HCT116 (cell line): ENCODE measurements at regions not wholly inside any gene's neighbourhood (a gene's known extent, or its start where the extent isn't known, plus 50 kb on each side); places are given as distances from the start of the nearest gene placed in this dataset.

ENCODE experiments used
- ATAC-seq: fragments of 200-7000 bp; cut with Tn5 transposase; 2 replicates; pipeline ENCODE4 v1.9.1; 2020; ENCODE audit warnings: mild to moderate bottlenecking, moderate library complexity
- BruUV-seq: library from RNA; stranded (reverse); fragments of 400-500 nt; replicated peaks from 2 replicates; lab custom pipeline; 2021; lab: Mats Ljungman, UMichigan
- CTCF ChIA-PET: fragments of 300-600 bp; sonication (Branson Sonifier 250); formaldehyde crosslinking; loops from one replicate; lab custom pipeline; 2021; ENCODE audit warnings: antibody characterized with exemption; lab: Charles Lee
- POLR2A ChIA-PET: fragments of 300-600, 350-600 bp; sonication (Branson Sonifier 250); formaldehyde crosslinking; loops from one replicate; lab custom pipeline; 2021; ENCODE audit warnings: antibody characterized with exemption; lab: Charles Lee
- RAD21 ChIA-PET, 2 experiments: fragments of 300-600 bp; sonication (Branson Sonifier 250); formaldehyde crosslinking; loops; one replicate each; lab custom pipeline; 2023; ENCODE audit warnings: low total read pairs in 2 of 2; ENCODE audit not compliant: uncharacterized antibody in 2 of 2, unreplicated experiment in 2 of 2, low non-redundant PET in 1 of 2; lab: Charles Lee
- DNase-seq: peaks from one replicate; pipeline ENCODE4 v3.0.0-alpha.2; 2010; ENCODE audit warnings: low read depth, low spot score
- H2AFZ ChIP-seq: fragments of 200-600 bp; shearing (Covaris generic), sonication (generic); 2 replicates; pipeline ENCODE4 v1.6.1; 2017; ENCODE audit warnings: low read depth, mixed run types, mixed read lengths, antibody characterized with exemption, low read length; ENCODE audit not compliant: poor library complexity, severe bottlenecking
- H3K27ac ChIP-seq: 2 replicates; pipeline ENCODE4 v1.5.1; 2012; ENCODE audit warnings: low read depth, low read length
- H3K27me3 ChIP-seq: fragments of 200-600 bp; sonication (generic); 2 replicates; pipeline ENCODE4 v1.6.1; 2016; ENCODE audit warnings: mixed run types, low read length, mixed read lengths; ENCODE audit not compliant: insufficient read depth
- H3K36me3 ChIP-seq, 2 experiments: fragments of 200-500 bp in 1 of 2; fragments of 200-600 bp in 1 of 2; sonication (Bioruptor generic) in 1 of 2; sonication (generic) in 1 of 2; 2 replicates each; pipeline versions ENCODE4 v1.5.1 to v1.6.1; 2014 to 2016; ENCODE audit warnings: low read length in 2 of 2, inconsistent platforms in 1 of 2, mixed read lengths in 1 of 2, mixed run types in 1 of 2; ENCODE audit not compliant: insufficient read depth in 2 of 2, control insufficient read depth in 1 of 2
- H3K4me1 ChIP-seq, 2 experiments: fragments of 200-600 bp in 1 of 2; sonication (generic) in 1 of 2; 2 replicates each; pipeline versions ENCODE4 v1.5.1 to v1.6.1; 2012 to 2017; ENCODE audit warnings: low read length in 2 of 2, inconsistent platforms in 1 of 2, mild to moderate bottlenecking in 1 of 2, mixed read lengths in 1 of 2, mixed run types in 1 of 2, moderate library complexity in 1 of 2; ENCODE audit not compliant: insufficient read depth in 2 of 2, control insufficient read depth in 1 of 2
- H3K4me2 ChIP-seq: fragments of 200-600 bp; sonication (generic); 2 replicates; pipeline ENCODE4 v1.6.1; 2017; ENCODE audit warnings: mixed run types, low read length, mixed read lengths
- H3K4me3 ChIP-seq, 2 experiments: fragments of 200-600 bp in 1 of 2; sonication (generic) in 1 of 2; replicated peaks in 1 of 2; 2 replicates each; pipeline ENCODE4 v1.5.1; 2011 to 2016; ENCODE audit warnings: low read length in 2 of 2, control low read depth in 1 of 2, low read depth in 1 of 2, mild to moderate bottlenecking in 1 of 2, mixed read lengths in 1 of 2, mixed run types in 1 of 2
- H3K79me2 ChIP-seq: fragments of 200-600 bp; sonication (generic); 2 replicates; pipeline ENCODE4 v1.6.1; 2017; ENCODE audit warnings: mild to moderate bottlenecking, mixed run types, low read length, moderate library complexity, mixed read lengths; ENCODE audit not compliant: insufficient read depth
- H3K9ac ChIP-seq: fragments of 200-600 bp; sonication (generic); 2 replicates; pipeline ENCODE4 v1.6.1; 2016; ENCODE audit warnings: low read length, mixed read lengths
- H3K9me2 ChIP-seq: fragments of 200-600 bp; sonication (generic), shearing (Covaris generic); 2 replicates; pipeline ENCODE4 v1.6.1; 2017; ENCODE audit warnings: mixed run types, mild to moderate bottlenecking, moderate library complexity; ENCODE audit not compliant: insufficient read depth
- H3K9me3 ChIP-seq, 2 experiments: fragments of 200-500 bp in 1 of 2; fragments of 200-600 bp in 1 of 2; sonication (Bioruptor generic) in 1 of 2; sonication (generic) in 1 of 2; 2 replicates each; pipeline ENCODE4 v1.6.1; 2014 to 2017; ENCODE audit warnings: low read length in 2 of 2, mixed read lengths in 2 of 2, inconsistent platforms in 1 of 2, low read depth in 1 of 2, mild to moderate bottlenecking in 1 of 2, mixed run types in 1 of 2, moderate library complexity in 1 of 2; ENCODE audit not compliant: control insufficient read depth in 1 of 2, insufficient read depth in 1 of 2
- H4K20me1 ChIP-seq: fragments of 200-600 bp; sonication (generic), shearing (Covaris generic); 2 replicates; pipeline ENCODE4 v1.6.1; 2017; ENCODE audit warnings: mixed run types, mild to moderate bottlenecking, moderate library complexity; ENCODE audit not compliant: insufficient read depth
- ELF1 ChIP-seq: IDR thresholded peaks from 2 replicates; pipeline ENCODE4 v1.6.1; 2012; ENCODE audit warnings: low read depth, borderline replicate concordance
- EZH2 ChIP-seq: fragments of 200-600 bp; sonication (generic); IDR thresholded peaks from 2 replicates; pipeline ENCODE4 v1.6.1; 2017; ENCODE audit warnings: antibody characterized with exemption, mixed run types
- FOSL1 ChIP-seq: IDR thresholded peaks from 2 replicates; pipeline ENCODE4 v1.6.1; 2012; ENCODE audit warnings: low read depth
- JUND ChIP-seq: IDR thresholded peaks from 2 replicates; pipeline ENCODE4 v1.6.1; 2012
- POLR2A ChIP-seq: IDR thresholded peaks from 2 replicates; pipeline ENCODE4 v1.7.0; 2011; ENCODE audit warnings: borderline replicate concordance; ENCODE audit not compliant: insufficient read depth, insufficient read length; ENCODE audit errors: extremely low read depth
- POLR2AphosphoS5 ChIP-seq: IDR thresholded peaks from 2 replicates; pipeline ENCODE4 v1.6.1; 2011; ENCODE audit warnings: mild to moderate bottlenecking, low read depth, low read length, moderate library complexity
- RAD21 ChIP-seq: IDR thresholded peaks from 2 replicates; pipeline ENCODE4 v1.6.1; 2012; ENCODE audit warnings: low read depth, mild to moderate bottlenecking
- SIN3A ChIP-seq: IDR thresholded peaks from 2 replicates; pipeline ENCODE4 v1.6.1; 2012; ENCODE audit warnings: low read depth
- TCF7L2 ChIP-seq: IDR thresholded peaks from 2 replicates; pipeline ENCODE4 v1.7.0; 2011; ENCODE audit warnings: borderline replicate concordance, inconsistent platforms; ENCODE audit not compliant: insufficient read depth, insufficient read length; ENCODE audit errors: extremely low read depth
- YY1 ChIP-seq: IDR thresholded peaks from 2 replicates; pipeline ENCODE4 v1.6.1; 2011; ENCODE audit warnings: low read length, low read depth, moderate library complexity, mild to moderate bottlenecking; ENCODE audit not compliant: insufficient replicate concordance; ENCODE audit errors: extremely low read depth
- ZFX ChIP-seq: fragments of 450-650 bp; IDR thresholded peaks from 2 replicates; pipeline ENCODE4 v1.6.1; 2017
- ZNF274 ChIP-seq: fragments of 200-500 bp; sonication (Bioruptor generic); IDR thresholded peaks from 2 replicates; pipeline ENCODE4 v1.6.1; 2014; ENCODE audit warnings: mild to moderate bottlenecking, low read depth, low read length, inconsistent platforms
- intact Hi-C: fragments of 100-400 bp; cut with micrococcal nuclease; formaldehyde crosslinking; loops from 2 replicates; pipeline ENCODE4 v1.10.0; 2022
- TF ChIP-seq, protein P1 (sequence below): IDR thresholded peaks from 2 replicates; pipeline ENCODE4 v1.6.1; 2012
- TF ChIP-seq, protein P2 (sequence below), 3 experiments: fragments of 200-600 bp in 1 of 3; sonication (generic) in 1 of 3; IDR thresholded peaks in 2 of 3; conservative IDR thresholded peaks in 1 of 3; 2 replicates each; pipeline ENCODE4 v1.5.1; 2012 to 2017; ENCODE audit warnings: low read depth in 2 of 3, low read length in 2 of 3, antibody characterized with exemption in 1 of 3, borderline replicate concordance in 1 of 3, control low read depth in 1 of 3, mild to moderate bottlenecking in 1 of 3, mixed read lengths in 1 of 3, mixed run types in 1 of 3, moderate library complexity in 1 of 3; ENCODE audit not compliant: insufficient read depth in 1 of 3
- TF ChIP-seq, protein P3 (sequence below): IDR thresholded peaks from 2 replicates; pipeline ENCODE4 v1.6.1; 2012; ENCODE audit warnings: low read depth
- TF ChIP-seq, protein P4 (sequence below): IDR thresholded peaks from 2 replicates; pipeline ENCODE4 v1.6.1; 2012
- TF ChIP-seq, protein P5 (sequence below): IDR thresholded peaks from 2 replicates; pipeline ENCODE4 v1.6.1; 2011; ENCODE audit warnings: mild to moderate bottlenecking, low read length, moderate library complexity; ENCODE audit not compliant: insufficient replicate concordance; ENCODE audit errors: extremely low read depth

DNA sequence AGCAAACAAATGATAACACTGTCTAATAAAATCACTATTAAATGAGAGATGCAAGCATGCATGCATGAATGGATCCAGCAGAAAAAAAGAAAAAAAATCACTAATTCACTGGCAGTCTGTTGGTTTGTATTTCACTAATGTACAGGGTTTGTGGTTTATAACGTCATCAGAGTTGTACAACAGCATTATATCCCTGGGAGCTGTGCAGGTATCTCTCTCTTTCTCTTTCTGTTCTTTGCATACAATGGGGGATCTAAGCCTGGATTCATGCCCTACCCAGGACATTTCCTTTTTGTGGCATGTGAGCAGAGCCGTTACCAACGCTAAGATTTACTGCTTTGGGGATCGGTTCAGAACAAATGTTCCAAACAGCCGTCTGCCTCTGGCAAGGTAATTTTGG, 229.5 kb downstream of the SOX2 start:
- Histone ChIP-seq H3K27me3 (no peaks in the 10 kb centered on the region), H2AFZ (no peak overlapping the region), H3K9me2 (no peaks in the 10 kb centered on the region), H3K4me2 (no peak overlapping the region), H4K20me1 (no peaks in the 10 kb centered on the region), H3K79me2 (no peaks in the 10 kb centered on the region), H3K4me1 (no peaks in the 10 kb centered on the region), H3K36me3 (no peaks in the 10 kb centered on the region), H3K4me3 (no peak overlapping the region), H3K9me3 (no peaks in the 10 kb centered on the region), H3K27ac (no peak overlapping the region), H3K9ac (no peak overlapping the region)
- ChIA-PET CTCF (no interaction called here), RAD21 (no interaction called here), POLR2A (no interaction called here)
- no TSS peak for BruUV-seq
- intact Hi-C loops, result no loop called here
- ATAC-seq, result no peak
- DNase-seq, result no peak
- TF ChIP-seq, protein P1, sequence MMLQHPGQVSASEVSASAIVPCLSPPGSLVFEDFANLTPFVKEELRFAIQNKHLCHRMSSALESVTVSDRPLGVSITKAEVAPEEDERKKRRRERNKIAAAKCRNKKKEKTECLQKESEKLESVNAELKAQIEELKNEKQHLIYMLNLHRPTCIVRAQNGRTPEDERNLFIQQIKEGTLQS, result no peak
- TF ChIP-seq SIN3A (no peak), RAD21 (no peak), TCF7L2 (no peak), ELF1 (no peak), ZFX (no peak), EZH2 (no peak), FOSL1 (no peak), POLR2A (no peak), JUND (no peak), POLR2AphosphoS5 (no peak), ZNF274 (no peak), YY1 (no peak)
- TF ChIP-seq, protein P2, sequence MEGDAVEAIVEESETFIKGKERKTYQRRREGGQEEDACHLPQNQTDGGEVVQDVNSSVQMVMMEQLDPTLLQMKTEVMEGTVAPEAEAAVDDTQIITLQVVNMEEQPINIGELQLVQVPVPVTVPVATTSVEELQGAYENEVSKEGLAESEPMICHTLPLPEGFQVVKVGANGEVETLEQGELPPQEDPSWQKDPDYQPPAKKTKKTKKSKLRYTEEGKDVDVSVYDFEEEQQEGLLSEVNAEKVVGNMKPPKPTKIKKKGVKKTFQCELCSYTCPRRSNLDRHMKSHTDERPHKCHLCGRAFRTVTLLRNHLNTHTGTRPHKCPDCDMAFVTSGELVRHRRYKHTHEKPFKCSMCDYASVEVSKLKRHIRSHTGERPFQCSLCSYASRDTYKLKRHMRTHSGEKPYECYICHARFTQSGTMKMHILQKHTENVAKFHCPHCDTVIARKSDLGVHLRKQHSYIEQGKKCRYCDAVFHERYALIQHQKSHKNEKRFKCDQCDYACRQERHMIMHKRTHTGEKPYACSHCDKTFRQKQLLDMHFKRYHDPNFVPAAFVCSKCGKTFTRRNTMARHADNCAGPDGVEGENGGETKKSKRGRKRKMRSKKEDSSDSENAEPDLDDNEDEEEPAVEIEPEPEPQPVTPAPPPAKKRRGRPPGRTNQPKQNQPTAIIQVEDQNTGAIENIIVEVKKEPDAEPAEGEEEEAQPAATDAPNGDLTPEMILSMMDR (IDR thresholded peaks at IDR 0.05 in 2 of 3, conservative IDR thresholded peaks at IDR 0.05 in 1 of 3; ENCODE audit: borderline replicate concordance in 1 of 3, insufficient read depth in 1 of 3, low read depth in 2 of 3, low read length in 2 of 3), result no peak
- TF ChIP-seq, protein P3, sequence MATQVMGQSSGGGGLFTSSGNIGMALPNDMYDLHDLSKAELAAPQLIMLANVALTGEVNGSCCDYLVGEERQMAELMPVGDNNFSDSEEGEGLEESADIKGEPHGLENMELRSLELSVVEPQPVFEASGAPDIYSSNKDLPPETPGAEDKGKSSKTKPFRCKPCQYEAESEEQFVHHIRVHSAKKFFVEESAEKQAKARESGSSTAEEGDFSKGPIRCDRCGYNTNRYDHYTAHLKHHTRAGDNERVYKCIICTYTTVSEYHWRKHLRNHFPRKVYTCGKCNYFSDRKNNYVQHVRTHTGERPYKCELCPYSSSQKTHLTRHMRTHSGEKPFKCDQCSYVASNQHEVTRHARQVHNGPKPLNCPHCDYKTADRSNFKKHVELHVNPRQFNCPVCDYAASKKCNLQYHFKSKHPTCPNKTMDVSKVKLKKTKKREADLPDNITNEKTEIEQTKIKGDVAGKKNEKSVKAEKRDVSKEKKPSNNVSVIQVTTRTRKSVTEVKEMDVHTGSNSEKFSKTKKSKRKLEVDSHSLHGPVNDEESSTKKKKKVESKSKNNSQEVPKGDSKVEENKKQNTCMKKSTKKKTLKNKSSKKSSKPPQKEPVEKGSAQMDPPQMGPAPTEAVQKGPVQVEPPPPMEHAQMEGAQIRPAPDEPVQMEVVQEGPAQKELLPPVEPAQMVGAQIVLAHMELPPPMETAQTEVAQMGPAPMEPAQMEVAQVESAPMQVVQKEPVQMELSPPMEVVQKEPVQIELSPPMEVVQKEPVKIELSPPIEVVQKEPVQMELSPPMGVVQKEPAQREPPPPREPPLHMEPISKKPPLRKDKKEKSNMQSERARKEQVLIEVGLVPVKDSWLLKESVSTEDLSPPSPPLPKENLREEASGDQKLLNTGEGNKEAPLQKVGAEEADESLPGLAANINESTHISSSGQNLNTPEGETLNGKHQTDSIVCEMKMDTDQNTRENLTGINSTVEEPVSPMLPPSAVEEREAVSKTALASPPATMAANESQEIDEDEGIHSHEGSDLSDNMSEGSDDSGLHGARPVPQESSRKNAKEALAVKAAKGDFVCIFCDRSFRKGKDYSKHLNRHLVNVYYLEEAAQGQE, result no peak
- TF ChIP-seq, protein P4, sequence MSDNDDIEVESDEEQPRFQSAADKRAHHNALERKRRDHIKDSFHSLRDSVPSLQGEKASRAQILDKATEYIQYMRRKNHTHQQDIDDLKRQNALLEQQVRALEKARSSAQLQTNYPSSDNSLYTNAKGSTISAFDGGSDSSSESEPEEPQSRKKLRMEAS, result no peak
- TF ChIP-seq, protein P5, sequence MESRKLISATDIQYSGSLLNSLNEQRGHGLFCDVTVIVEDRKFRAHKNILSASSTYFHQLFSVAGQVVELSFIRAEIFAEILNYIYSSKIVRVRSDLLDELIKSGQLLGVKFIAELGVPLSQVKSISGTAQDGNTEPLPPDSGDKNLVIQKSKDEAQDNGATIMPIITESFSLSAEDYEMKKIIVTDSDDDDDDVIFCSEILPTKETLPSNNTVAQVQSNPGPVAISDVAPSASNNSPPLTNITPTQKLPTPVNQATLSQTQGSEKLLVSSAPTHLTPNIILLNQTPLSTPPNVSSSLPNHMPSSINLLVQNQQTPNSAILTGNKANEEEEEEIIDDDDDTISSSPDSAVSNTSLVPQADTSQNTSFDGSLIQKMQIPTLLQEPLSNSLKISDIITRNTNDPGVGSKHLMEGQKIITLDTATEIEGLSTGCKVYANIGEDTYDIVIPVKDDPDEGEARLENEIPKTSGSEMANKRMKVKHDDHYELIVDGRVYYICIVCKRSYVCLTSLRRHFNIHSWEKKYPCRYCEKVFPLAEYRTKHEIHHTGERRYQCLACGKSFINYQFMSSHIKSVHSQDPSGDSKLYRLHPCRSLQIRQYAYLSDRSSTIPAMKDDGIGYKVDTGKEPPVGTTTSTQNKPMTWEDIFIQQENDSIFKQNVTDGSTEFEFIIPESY, result no peak
